GM19043 (cell line): ENCODE measurements at regions not wholly inside any gene's neighbourhood (a gene's known extent, or its start where the extent isn't known, plus 50 kb on each side); places are given as distances from the start of the nearest gene placed in this dataset.
"Not testable (repeated sequence)": the region's sequence is repeated elsewhere in the genome, so short reads cannot be mapped to it uniquely, and the experiment has no call there.

Source experiments
- ATAC-seq: cut with Tn5 transposase; IDR thresholded peaks from one replicate; pipeline ENCODE4 v1.9.1; 2021; ENCODE audit warnings: low read depth; ENCODE audit not compliant: unreplicated experiment

DNA sequence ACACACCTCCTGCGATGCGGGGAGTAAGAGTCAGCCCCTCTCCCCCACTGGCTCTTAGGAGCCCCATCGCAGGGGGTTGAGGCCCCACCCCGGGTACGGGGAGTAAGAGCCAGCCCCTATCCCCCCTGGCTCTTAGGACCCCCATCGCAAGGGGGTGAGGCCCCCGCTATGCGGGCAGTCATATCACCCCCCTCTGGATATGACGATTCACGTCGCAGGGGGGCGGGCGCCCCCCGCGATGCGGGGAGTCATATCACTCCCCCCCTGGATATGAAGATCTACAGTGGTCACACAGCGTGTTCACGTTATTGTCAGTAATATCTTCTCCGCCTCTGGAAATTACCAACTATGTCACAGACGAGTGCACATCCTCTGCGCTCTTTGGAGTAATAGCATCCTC lies 61.1 kb downstream of the DEFB131A start:
- ATAC-seq: not testable (repeated sequence)

GRCh38 chr4:9506672-9507071 lies 62.5 kb downstream of the DEFB131A start:
- not testable (repeated sequence) for ATAC-seq

- not testable (repeated sequence) for ATAC-seq
These were observed 68.7 kb downstream of the DEFB131A start for GRCh38 chr4:9512941-9513340.

GRCh38 chr4:9519631-9520030 lies 75.4 kb downstream of the DEFB131A start:
- ATAC-seq: not testable (repeated sequence)

- not testable (repeated sequence) for ATAC-seq
These were observed 78.7 kb downstream of the DEFB131A start for GRCh38 chr4:9522903-9523302.

- ATAC-seq: not testable (repeated sequence)
These were observed 80.2 kb downstream of the DEFB131A start for GRCh38 chr4:9524406-9524805.

GRCh38 chr4:9532134-9532862 lies 88.1 kb downstream of the DEFB131A start:
- ATAC-seq: not testable (repeated sequence)

DNA sequence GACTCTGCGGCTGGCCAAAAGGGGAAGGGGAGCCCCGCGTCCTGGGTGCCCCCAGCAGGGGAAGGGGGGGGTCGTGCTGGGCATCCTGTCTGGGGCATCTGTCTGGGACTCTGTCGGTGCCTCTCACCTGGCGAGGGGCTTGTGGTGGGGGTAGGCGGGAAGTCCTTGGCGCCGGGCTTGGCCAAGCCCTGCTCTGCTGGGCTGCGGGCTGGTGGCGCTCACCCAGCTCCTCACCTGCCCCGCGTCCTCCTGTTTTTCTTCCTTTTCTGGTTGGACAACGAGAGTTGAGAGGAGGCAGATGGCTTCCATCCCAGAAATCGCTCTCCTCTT lies 88.6 kb downstream of the DEFB131A start:
- not testable (repeated sequence) for ATAC-seq

DNA sequence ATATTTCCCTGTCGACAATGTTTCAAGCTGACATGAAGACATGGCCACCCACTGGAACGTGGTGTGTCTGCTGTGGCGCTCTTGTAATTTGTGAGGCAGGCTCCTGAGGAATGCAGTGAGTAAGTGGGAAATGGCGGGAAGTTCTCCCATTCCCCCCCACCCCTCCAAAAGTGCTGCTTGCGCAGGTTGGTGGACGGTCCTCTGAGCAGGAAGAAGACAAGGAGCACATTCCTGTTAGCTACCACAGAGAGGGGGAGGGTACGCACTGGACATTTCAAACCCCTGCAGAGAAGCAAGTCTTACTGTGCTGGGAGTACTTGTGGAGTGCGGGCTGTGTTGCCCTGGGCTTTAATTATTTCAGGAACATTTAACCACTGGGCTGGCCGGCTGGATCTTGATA lies 92.9 kb downstream of the DEFB131A start:
- not testable (repeated sequence) for ATAC-seq

- ATAC-seq: not testable (repeated sequence)
These were observed 95.8 kb downstream of the DEFB131A start for GRCh38 chr4:9539939-9540520.

GRCh38 chr4:9541388-9541915 lies 97.2 kb downstream of the DEFB131A start:
- not testable (repeated sequence) for ATAC-seq

GRCh38 chr4:9544851-9545250 lies 100.6 kb downstream of the DEFB131A start:
- not testable (repeated sequence) for ATAC-seq

DNA sequence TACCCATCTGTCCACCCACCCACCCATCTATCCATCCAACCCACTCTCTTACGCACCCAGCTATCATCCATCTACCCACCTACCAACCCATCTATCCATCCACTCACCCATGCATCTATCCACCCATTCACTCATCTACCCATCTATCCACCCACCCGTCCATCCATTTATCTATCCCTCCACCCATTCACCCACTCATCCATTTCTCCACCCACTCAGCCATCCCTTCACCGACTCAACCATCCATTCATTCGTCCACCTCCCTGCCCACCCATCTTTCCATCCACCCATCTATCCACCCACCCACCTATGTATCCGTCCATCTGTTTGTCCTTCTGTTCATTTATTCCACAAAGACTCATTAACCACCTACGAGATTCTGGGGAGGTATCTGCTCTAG lies 103.3 kb downstream of the DEFB131A start:
- ATAC-seq: not testable (repeated sequence)

GRCh38 chr4:9556076-9556475 lies 111.9 kb downstream of the DEFB131A start:
- ATAC-seq: not testable (repeated sequence)

DNA sequence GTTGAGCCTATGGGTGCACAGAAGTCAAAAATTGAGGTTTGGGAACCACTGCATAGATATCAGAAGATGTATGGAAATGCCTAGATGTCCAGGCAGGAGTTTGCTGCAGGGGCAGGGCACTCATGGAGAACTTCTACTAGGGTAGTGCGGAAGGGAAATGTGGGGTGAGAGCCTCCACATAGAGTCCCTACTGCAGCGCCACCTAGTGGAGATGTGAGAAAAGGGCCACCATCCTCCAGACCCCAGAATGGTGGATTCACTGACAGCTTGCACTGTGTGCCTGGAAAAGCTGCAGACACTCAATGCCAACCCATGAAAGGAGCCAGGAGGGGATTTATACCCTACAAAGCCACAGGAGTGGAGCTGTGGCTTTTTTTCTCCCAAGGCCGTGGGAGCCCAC lies 133.7 kb downstream of the DEFB131A start:
- ATAC-seq: not testable (repeated sequence)

- ATAC-seq: not testable (repeated sequence)
These were observed 138.7 kb downstream of the DEFB131A start for GRCh38 chr4:9582880-9583279.

DNA sequence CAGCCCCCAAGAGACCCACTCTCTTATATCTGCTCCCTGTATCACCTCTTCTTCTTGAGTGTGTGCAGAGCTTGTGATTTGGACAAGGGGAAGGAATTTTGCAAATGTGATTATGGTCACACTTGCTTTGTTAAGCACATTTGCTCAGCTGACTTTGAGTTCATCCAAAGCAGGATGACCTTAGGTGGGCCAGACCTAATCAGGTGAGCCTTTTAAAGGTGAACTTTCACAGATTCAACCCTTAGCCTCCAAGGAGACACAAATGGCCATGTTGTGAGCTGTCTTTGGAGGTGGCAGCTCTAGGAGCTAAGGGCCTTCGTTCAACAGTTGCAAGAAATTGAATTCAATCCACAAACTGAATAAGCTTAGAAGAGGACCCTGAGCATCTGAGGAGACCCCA lies 147.8 kb downstream of the DEFB131A start:
- ATAC-seq: no peak

DNA sequence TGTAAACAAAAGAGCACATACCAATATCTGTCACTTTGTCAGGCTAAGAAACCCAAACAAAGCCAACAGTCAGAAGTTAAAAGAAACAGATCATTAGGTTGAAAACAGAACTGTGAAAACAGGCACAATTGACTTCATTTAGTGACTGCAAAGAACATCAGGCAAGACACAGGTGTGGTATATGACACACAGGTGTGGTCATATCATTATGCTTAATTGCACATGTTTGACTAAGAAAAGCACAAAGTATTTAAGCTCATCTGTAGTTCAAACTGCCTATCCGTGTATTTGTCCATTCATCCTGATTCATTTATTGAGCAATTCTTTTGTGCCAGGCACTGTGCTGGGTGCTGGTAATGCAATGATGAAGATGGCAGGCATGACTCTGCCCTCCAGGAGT lies 150.7 kb downstream of the DEFB131A start:
- no peak for ATAC-seq

GRCh38 chr4:9595531-9595930 lies 151.3 kb downstream of the DEFB131A start:
- ATAC-seq: not testable (repeated sequence)

- ATAC-seq: no peak
These were observed 155.1 kb downstream of the DEFB131A start for GRCh38 chr4:9599266-9599665.

GRCh38 chr4:9600246-9600645 lies 156.0 kb downstream of the DEFB131A start:
- no peak for ATAC-seq

- no peak for ATAC-seq
These were observed 158.2 kb downstream of the DEFB131A start for GRCh38 chr4:9602389-9602914.
